Glutamatergic neuron (in vitro differentiated cells): ENCODE measurements at regions not wholly inside any gene's neighbourhood (a gene's known extent, or its start where the extent isn't known, plus 50 kb on each side); places are given as distances from the start of the nearest gene placed in this dataset.

ENCODE experiments used
- DNase-seq: peaks from one replicate; pipeline ENCODE4 v3.0.0; 2022
- H3K27ac Mint-ChIP-seq: one replicate; pipeline ENCODE4 v1.8.0; 2020; ENCODE audit warnings: mild to moderate bottlenecking, mixed read lengths, inconsistent platforms; ENCODE audit not compliant: unreplicated experiment
- H3K27me3 Mint-ChIP-seq: one replicate; pipeline ENCODE4 v1.8.0; 2020; ENCODE audit warnings: mild to moderate bottlenecking, moderate library complexity, mixed read lengths, inconsistent platforms; ENCODE audit not compliant: unreplicated experiment
- H3K36me3 Mint-ChIP-seq: one replicate; pipeline ENCODE4 v1.8.0; 2020; ENCODE audit warnings: mild to moderate bottlenecking, mixed read lengths, inconsistent platforms; ENCODE audit not compliant: unreplicated experiment
- H3K4me1 Mint-ChIP-seq: one replicate; pipeline ENCODE4 v1.8.0; 2020; ENCODE audit warnings: mild to moderate bottlenecking, low read depth, mixed read lengths, inconsistent platforms; ENCODE audit not compliant: unreplicated experiment
- H3K4me3 Mint-ChIP-seq: one replicate; pipeline ENCODE4 v1.8.0; 2020; ENCODE audit warnings: mild to moderate bottlenecking, mixed read lengths, inconsistent platforms; ENCODE audit not compliant: unreplicated experiment
- H3K9me3 Mint-ChIP-seq: one replicate; pipeline ENCODE4 v1.8.0; 2020; ENCODE audit warnings: mild to moderate bottlenecking, moderate library complexity, mixed read lengths, inconsistent platforms; ENCODE audit not compliant: unreplicated experiment
- TF ChIP-seq, protein P1 (sequence below): fragments of 200-600 bp; sonication (generic); IDR thresholded peaks from one replicate; pipeline ENCODE4 v1.5.0; 2021; ENCODE audit not compliant: partially characterized antibody, unreplicated experiment

DNA sequence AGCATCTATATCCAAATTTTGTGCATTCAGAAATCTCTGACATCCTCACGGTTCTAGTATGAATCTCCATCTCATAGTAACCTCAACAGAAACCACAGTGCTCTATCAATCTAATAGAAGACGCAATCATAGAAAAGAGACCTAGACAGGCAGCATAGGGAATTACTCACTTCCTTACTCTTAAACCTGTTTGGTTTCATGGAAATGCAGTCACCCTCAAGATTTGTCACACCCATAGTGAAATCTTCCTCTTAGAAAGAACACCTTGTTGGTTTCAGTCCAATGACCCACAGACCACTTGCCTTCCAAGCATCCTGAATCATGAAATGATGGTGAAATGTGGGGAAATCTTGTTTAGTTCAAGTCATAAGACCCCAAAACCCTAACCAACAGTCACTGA is 166.1 kb upstream of the PRDM1 start:
- Mint-ChIP-seq H3K27ac (no peak overlapping the region), H3K36me3 (no peaks in the 10 kb centered on the region), H3K4me3 (no peak overlapping the region), H3K4me1 (no peaks in the 10 kb centered on the region), H3K9me3 (no peaks in the 10 kb centered on the region), H3K27me3 (no peaks in the 10 kb centered on the region)
- DNase-seq = no peak
- TF ChIP-seq, protein P1, sequence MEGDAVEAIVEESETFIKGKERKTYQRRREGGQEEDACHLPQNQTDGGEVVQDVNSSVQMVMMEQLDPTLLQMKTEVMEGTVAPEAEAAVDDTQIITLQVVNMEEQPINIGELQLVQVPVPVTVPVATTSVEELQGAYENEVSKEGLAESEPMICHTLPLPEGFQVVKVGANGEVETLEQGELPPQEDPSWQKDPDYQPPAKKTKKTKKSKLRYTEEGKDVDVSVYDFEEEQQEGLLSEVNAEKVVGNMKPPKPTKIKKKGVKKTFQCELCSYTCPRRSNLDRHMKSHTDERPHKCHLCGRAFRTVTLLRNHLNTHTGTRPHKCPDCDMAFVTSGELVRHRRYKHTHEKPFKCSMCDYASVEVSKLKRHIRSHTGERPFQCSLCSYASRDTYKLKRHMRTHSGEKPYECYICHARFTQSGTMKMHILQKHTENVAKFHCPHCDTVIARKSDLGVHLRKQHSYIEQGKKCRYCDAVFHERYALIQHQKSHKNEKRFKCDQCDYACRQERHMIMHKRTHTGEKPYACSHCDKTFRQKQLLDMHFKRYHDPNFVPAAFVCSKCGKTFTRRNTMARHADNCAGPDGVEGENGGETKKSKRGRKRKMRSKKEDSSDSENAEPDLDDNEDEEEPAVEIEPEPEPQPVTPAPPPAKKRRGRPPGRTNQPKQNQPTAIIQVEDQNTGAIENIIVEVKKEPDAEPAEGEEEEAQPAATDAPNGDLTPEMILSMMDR = no peak

DNA sequence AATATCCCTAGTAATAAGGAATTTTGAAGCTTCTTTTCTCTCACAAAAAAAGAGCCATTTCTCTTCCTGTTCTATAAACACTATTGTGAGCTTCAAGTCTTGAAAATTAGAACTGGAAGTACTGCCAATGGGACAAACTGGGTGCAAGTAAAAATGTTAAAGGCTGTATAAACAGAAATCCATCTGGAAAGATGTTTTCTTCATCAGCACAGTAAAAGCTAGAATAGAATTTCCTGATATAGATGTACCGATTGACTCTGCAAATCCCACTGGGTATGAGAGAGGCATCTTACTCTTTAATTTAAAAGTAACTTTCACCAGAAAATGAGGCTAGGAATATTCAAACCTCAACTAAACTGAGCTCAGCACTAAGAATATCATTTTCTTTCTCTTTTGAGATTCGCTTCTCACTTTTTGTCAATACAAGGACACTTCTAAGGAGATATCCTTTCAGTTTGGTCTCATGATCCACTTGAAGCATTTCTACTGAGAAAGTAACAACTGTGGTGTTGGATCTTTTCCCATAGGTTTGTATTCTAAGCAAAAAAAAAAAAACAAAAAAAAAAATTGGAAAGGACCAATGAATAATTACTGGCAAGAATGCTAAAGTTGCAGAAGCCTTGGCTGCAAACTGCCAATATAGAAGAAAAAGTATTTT is 169.0 kb upstream of the PRDM1 start:
- Mint-ChIP-seq H3K9me3 (no peaks in the 10 kb centered on the region), H3K4me1 (no peaks in the 10 kb centered on the region), H3K27ac (no peak overlapping the region), H3K27me3 (no peaks in the 10 kb centered on the region), H3K4me3 (no peak overlapping the region), H3K36me3 (no peaks in the 10 kb centered on the region)
- DNase-seq = no peak
- TF ChIP-seq, protein P1 = no peak

DNA sequence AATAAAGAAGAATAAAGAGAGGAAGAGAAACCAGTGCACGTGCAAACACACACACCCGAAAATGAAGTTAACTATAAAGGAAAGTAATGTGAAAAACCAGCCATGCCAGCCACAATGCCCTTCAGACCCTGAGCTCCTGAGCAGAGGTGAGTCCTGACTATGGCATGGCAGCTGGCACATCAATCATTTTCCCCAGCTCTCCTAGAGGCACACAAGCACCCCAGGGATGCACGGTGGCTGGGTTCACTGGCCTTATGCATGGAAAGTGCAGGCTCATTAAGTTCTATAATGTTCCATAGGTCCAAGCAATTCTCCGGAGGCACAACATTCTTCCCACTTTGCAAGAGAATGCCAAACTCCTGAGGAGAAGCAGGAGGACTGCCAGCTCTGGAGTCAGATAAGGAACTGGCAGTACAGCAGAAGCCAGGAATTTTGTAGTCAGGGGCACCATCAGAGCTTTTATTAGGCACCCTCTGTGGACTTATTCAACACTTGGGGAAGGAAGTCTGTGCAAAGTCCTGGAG is 175.0 kb upstream of the PRDM1 start:
- Mint-ChIP-seq H3K4me3 (no peak overlapping the region), H3K4me1 (no peaks in the 10 kb centered on the region), H3K36me3 (no peaks in the 10 kb centered on the region)

DNA sequence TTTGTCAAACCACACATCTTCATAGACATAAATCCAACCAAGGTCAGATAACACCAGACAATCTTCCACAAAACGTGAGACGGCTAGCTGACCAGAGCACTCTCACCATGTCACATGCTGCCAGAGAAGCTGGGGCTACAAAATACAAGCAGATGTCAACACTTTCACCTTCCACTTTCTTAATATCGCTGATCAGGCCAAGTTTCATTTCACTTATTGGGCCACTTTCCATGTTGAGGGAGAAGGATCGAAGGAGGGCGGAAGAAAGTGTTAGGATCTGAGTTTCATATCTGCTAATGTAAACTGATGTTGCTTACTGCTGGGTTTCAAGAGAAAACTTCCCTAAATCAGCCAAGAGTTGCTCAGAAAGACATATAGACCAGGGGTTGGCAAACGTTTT is 177.0 kb upstream of the PRDM1 start:
- Mint-ChIP-seq H3K4me1 (no peaks in the 10 kb centered on the region), H3K27ac (no peak overlapping the region), H3K27me3 (no peaks in the 10 kb centered on the region), H3K9me3 (no peaks in the 10 kb centered on the region), H3K36me3 (no peaks in the 10 kb centered on the region), H3K4me3 (no peak overlapping the region)
- no peak for DNase-seq
- TF ChIP-seq, protein P1 = no peak

More for the DNA sequence above, 175.0 kb upstream of the PRDM1 start:
- Mint-ChIP-seq H3K9me3 (no peaks in the 10 kb centered on the region), H3K27ac (no peak overlapping the region), H3K27me3 (no peaks in the 10 kb centered on the region)
- DNase-seq = no peak
- TF ChIP-seq, protein P1 = no peak

DNA sequence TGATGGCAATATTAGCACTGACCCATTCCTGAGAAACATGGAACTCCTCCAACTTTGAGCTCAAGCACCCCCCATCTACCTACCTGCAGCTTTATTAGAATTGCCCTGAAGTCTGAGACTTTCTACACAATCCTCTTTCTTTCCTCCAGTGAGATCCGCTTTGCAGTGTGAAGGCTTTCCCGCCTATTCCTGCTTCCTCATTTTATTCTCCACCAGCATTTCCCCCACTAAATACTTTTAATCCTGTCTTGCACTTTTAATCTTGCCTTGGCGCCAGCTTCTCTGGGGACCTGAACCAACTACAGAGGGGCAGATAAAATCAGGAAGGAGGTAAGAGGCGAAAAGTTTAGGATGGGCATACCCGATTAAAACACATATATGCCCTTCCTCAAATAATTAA is 178.1 kb upstream of the PRDM1 start:
- H3K4me1 Mint-ChIP-seq = no peaks in the 10 kb centered on the region
- H3K27ac Mint-ChIP-seq = no peak overlapping the region
- H3K36me3 Mint-ChIP-seq = no peaks in the 10 kb centered on the region
- TF ChIP-seq, protein P1 = no peak
- H3K27me3 Mint-ChIP-seq = no peaks in the 10 kb centered on the region
- H3K4me3 Mint-ChIP-seq = no peak overlapping the region
- H3K9me3 Mint-ChIP-seq = no peaks in the 10 kb centered on the region
- no peak for DNase-seq
